ENCODE measurements at regions not wholly inside any gene's neighbourhood (a gene's known extent, or its start where the extent isn't known, plus 50 kb on each side); places are given as distances from the start of the nearest gene placed in this dataset.

- no peak for TF ChIP-seq CTCF (conservative IDR thresholded peaks at IDR 0.05; ENCODE audit: low read depth, low read length)
- TF ChIP-seq EZH2 (IDR thresholded peaks at IDR 0.05; ENCODE audit: borderline replicate concordance, low read depth, low read length, poor library complexity, severe bottlenecking), result no peak
Measured at GRCh38 chr2:209371407-209371806, 52.4 kb upstream of the MAP2 start.

Data from A673 (cell line).